Psoas muscle (tissue), 7 donors: ENCODE measurements at regions not wholly inside any gene's neighbourhood (a gene's known extent, or its start where the extent isn't known, plus 50 kb on each side); places are given as distances from the start of the nearest gene placed in this dataset.

Source experiments
- ATAC-seq, 4 donors: fragments of 200-7000 bp; cut with Tn5 transposase; one replicate each; pipeline ENCODE4 v1.9.1; 2020; ENCODE audit warnings: moderate library complexity in 3 of 4, mild to moderate bottlenecking in 2 of 4
- DNase-seq, 2 donors: peaks; one replicate each; pipeline ENCODE4 v3.0.0-alpha.2; 2020
- H3K27ac ChIP-seq: fragments of 200-600 bp; one replicate; pipeline ENCODE4 v1.8.0; 2022
- H3K27me3 ChIP-seq, 3 donors: fragments of 200-600 bp in 1 of 3; one replicate each; pipeline versions ENCODE4 v1.6.1 to v1.8.0; 2013 to 2022; ENCODE audit warnings: low read length in 2 of 3, mild to moderate bottlenecking in 2 of 3, moderate library complexity in 1 of 3; ENCODE audit not compliant: insufficient read depth in 3 of 3
- H3K36me3 ChIP-seq, 2 donors: fragments of 200-600 bp in 1 of 2; one replicate each; pipeline versions ENCODE4 v1.6.1 to v1.8.0; 2013 to 2022; ENCODE audit warnings: low read depth in 1 of 2, mild to moderate bottlenecking in 1 of 2, moderate library complexity in 1 of 2; ENCODE audit not compliant: insufficient read depth in 1 of 2
- H3K4me1 ChIP-seq: fragments of 200-600 bp; one replicate; pipeline ENCODE4 v1.8.0; 2022
- H3K4me3 ChIP-seq: fragments of 200-600 bp; one replicate; pipeline ENCODE4 v1.8.0; 2022; ENCODE audit warnings: mild to moderate bottlenecking
- H3K9me3 ChIP-seq: fragments of 200-600 bp; one replicate; pipeline ENCODE4 v1.8.0; 2022
- WGBS, 3 donors: extraction: QIAGEN DNeasy Blood & Tissue Kit; methylation state at CpG; one replicate each; pipeline versions ENCODE4 v1.1.6 to v1.1.7; 2013; 5-methylcytosine and 5-hydroxymethylcytosine counted together
- intact Hi-C, 2 donors: fragments of 100-400 bp; cut with DNase I; formaldehyde crosslinking; loops; one replicate each; pipeline versions ENCODE4 v1.11.0 to v1.14.2; 2022
- TF ChIP-seq, protein P1 (sequence below): fragments of 200-600 bp; IDR thresholded peaks from one replicate; pipeline ENCODE4 v1.8.0; 2022; ENCODE audit warnings: antibody characterized with exemption
- donor health status: healthy with polysubstance abuse.
- donor health status: DM: no; HTN: no; CAD: no; lungs with moderate emphysema.
- donor health status: Bipolar disorder and iron deficiency.
- donor health status: healthy.
- donor health status: DM: yes; HTN: yes; CAD: no.
- donor health status: DM: no; HTN: no; CAD: no.
- donor health status: DM: yes; HTN: yes; CAD: no.

- intact Hi-C loops = loop anchor here in 1 of 2 donors (5.0 kb wide), 1 partner anchor 372 kb away; no protein-coding TSS in a partner anchor
- DNase-seq = no peak
Observed at GRCh38 chr21:29475329-29475728, 176.6 kb downstream of the BACH1 start.

GRCh38 chr21:29477347-29477746 is 178.6 kb downstream of the BACH1 start:
- H3K36me3 ChIP-seq = no peaks in the 10 kb centered on the region
- H3K4me1 ChIP-seq = no peaks in the 10 kb centered on the region
- TF ChIP-seq, protein P1, sequence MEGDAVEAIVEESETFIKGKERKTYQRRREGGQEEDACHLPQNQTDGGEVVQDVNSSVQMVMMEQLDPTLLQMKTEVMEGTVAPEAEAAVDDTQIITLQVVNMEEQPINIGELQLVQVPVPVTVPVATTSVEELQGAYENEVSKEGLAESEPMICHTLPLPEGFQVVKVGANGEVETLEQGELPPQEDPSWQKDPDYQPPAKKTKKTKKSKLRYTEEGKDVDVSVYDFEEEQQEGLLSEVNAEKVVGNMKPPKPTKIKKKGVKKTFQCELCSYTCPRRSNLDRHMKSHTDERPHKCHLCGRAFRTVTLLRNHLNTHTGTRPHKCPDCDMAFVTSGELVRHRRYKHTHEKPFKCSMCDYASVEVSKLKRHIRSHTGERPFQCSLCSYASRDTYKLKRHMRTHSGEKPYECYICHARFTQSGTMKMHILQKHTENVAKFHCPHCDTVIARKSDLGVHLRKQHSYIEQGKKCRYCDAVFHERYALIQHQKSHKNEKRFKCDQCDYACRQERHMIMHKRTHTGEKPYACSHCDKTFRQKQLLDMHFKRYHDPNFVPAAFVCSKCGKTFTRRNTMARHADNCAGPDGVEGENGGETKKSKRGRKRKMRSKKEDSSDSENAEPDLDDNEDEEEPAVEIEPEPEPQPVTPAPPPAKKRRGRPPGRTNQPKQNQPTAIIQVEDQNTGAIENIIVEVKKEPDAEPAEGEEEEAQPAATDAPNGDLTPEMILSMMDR = no peak
- no peaks in the 10 kb centered on the region for H3K9me3 ChIP-seq
- intact Hi-C loops = loop anchor here (2.0 to 5.0 kb wide), 2 partner anchors 370 to 371 kb away; no protein-coding TSS in a partner anchor
- no peak for ATAC-seq
- 80 to 88% (median 82%) methylated on average over 5 of the region's 5 CpGs for WGBS, 3 donors
- H3K27me3 ChIP-seq = no peaks in the 10 kb centered on the region
- DNase-seq = no peak
- no peak overlapping the region for H3K4me3 ChIP-seq
- H3K27ac ChIP-seq = no peak overlapping the region

More at GRCh38 chr21:29475329-29475728, 176.6 kb downstream of the BACH1 start:
- TF ChIP-seq, protein P1 = no peak
- H3K4me1 ChIP-seq = no peaks in the 10 kb centered on the region
- ATAC-seq = no peak
- no peaks in the 10 kb centered on the region for H3K36me3 ChIP-seq
- no peak overlapping the region for H3K4me3 ChIP-seq
- H3K9me3 ChIP-seq = no peaks in the 10 kb centered on the region
- H3K27ac ChIP-seq = no peak overlapping the region
- 95 to 100% (median 98%) methylated on average over 2 of the region's 2 CpGs for WGBS, 3 donors
- H3K27me3 ChIP-seq = no peaks in the 10 kb centered on the region

- H3K9me3 ChIP-seq = no peaks in the 10 kb centered on the region
- TF ChIP-seq, protein P1 = no peak
- intact Hi-C loops = loop anchor here (2.0 to 5.0 kb wide), 2 partner anchors 369 to 371 kb away; no protein-coding TSS in a partner anchor
- WGBS, 3 donors = 80 to 97% (median 83%) methylated on average over 5 of the region's 5 CpGs
- no peak overlapping the region for H3K4me3 ChIP-seq
- no peaks in the 10 kb centered on the region for H3K27me3 ChIP-seq
- DNase-seq (no peak), ATAC-seq (no peak)
- no peak overlapping the region for H3K27ac ChIP-seq
- no peaks in the 10 kb centered on the region for H3K36me3 ChIP-seq
- no peaks in the 10 kb centered on the region for H3K4me1 ChIP-seq
Observed at GRCh38 chr21:29477941-29478340, 179.2 kb downstream of the BACH1 start.

DNA sequence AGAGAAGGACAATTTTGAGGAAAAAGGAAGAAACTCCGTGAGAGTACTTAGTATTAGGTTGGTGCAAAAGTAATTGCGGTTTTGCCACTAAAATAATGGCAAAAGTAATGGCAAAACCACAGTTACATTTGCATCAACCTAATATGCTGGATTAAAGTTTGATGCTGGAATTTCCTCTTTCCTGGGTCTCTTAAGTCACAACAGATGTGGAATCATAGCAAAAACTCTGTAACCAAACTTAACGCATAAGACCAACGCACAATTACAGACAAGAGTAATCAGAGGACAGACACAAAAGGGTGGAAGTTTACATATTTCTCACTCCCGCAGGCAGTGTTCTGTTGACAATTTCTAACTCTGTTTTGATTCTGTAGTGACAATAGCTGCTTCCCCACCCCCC is 182.4 kb downstream of the BACH1 start:
- H3K27me3 ChIP-seq = no peaks in the 10 kb centered on the region
- H3K4me3 ChIP-seq = no peak overlapping the region
- intact Hi-C loops = no loop called here
- TF ChIP-seq, protein P1 = no peak
- DNase-seq = no peak
- H3K9me3 ChIP-seq = no peaks in the 10 kb centered on the region
- no peaks in the 10 kb centered on the region for H3K4me1 ChIP-seq
- H3K27ac ChIP-seq = no peak overlapping the region
- ATAC-seq = no peak
- 92 to 96% (median 94%) methylated on average over 5 of the region's 5 CpGs for WGBS, 3 donors
- no peaks in the 10 kb centered on the region for H3K36me3 ChIP-seq

- 86 to 93% (median 87%) methylated on average over 2 of the region's 2 CpGs for WGBS, 3 donors
- ATAC-seq (no peak), DNase-seq (no peak)
- TF ChIP-seq, protein P1 = no peak
- Histone ChIP-seq H3K36me3 (no peaks in the 10 kb centered on the region), H3K4me1 (no peaks in the 10 kb centered on the region), H3K27ac (no peak overlapping the region), H3K27me3 (no peaks in the 10 kb centered on the region), H3K9me3 (no peaks in the 10 kb centered on the region), H3K4me3 (no peak overlapping the region)
- intact Hi-C loops = no loop called here
Observed at GRCh38 chr21:29481641-29482040, 182.9 kb downstream of the BACH1 start.
